Islet precursor cell (in vitro differentiated cells): ENCODE measurements at regions not wholly inside any gene's neighbourhood (a gene's known extent, or its start where the extent isn't known, plus 50 kb on each side); places are given as distances from the start of the nearest gene placed in this dataset.

Experiments used
- DNase-seq: peaks from one replicate; pipeline ENCODE4 v3.0.0-alpha.2; 2018

DNA sequence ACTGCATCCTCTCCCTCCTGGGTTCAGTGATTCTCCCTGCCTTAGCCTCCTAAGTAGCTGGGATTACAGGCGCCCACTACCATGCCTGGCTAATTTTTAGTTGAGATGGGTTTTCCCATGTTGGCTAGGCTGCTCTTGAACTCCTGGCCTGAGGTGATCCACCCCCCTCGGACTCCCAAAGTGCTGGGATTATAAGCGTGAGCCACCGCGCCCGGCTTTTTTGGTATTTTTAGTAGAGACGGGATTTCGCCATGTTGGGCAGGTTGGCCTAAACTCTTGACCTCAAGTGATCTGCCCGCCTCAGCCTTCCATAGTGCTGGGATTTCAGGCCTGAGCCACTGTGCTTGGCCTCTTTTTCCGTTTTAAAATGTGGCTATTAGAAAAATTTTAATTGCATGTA, 343.8 kb upstream of the RBFOX1 start:
- no peak for DNase-seq

DNA sequence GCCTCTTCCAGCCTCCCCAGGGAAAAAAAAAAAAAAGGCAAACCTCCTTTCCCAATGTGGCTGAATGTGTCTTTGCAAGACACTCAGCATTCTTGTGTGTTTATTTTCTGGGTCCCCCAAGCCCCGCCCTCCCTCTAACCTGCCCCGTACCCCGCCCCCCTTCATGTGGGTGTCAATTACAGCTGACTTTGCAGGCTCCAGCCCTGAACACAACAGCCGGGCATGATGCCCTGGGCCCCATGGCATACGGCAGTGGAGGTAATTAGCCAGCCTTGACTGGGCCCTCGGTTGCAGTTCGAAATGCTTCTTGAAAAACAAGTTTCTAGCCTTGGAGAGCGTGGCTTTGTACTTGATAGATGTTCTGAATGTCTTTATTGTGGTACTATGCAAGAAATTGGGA, 354.7 kb upstream of the RBFOX1 start:
- DNase-seq: no peak

DNA sequence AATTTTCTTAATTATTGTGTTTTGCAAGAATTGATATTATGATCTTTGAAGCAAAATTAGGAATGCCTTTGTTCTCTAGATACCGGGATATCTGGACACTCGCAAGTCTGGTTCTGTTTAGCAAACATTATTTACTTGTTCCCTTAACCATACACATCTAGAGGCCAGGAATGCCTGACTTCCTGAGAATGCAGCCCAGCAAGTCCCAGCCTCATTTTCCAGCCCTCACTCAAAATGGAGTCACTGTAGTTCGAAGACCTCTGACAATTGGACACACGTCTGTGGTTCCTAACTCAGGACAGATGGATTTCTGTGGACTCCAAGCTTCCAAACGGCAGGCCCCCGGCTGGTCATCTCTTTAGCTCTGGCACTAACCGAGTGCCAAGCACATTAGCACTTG, 355.4 kb upstream of the RBFOX1 start:
- peak; percentile 79 for DNase-seq

DNA sequence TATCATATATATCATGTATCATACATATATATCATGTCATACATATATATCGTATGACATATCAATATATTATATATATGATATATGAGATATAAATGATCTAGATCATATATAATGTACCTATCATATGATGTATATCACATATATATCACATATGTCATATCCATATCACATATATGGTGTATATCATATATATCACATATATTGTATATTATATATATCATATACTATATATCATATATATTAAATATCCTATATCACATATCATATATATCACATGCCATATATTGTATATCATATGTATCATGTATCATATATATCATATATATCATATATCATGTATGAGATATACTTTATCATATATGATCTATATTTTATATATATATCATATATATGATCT, 355.9 kb upstream of the RBFOX1 start:
- no peak for DNase-seq

DNA sequence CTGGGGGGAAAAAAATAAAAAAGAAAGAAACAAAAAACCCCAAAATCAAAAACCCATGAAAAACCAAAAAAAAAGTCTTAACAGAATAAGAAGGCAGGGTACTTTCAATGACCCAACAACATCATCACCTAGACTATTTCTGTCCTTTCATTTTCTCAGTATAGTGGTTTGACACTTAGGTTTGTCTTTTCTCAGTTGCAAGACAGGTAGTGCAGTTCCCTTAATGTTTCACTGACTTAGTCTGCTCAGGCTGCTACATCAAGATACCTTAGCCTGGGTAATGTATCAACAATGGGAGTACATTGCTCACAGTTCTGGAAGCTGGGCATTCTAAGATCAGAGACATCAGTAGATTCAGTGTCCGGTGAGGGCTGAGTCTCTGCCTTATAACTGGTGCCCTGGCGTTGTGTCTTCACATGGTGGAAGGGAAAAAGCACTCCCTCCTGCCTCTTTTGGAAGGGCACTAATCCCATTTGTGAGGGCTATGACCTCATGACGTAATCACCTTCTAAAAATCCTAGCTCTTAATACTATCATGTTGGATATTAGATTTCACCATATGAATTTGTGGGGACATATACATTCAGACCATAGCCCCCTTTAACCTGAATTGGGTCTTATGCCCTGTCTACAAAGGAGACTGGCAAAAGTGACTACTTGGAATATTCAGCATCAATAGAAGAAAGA, 362.3 kb upstream of the RBFOX1 start:
- no peak for DNase-seq

DNA sequence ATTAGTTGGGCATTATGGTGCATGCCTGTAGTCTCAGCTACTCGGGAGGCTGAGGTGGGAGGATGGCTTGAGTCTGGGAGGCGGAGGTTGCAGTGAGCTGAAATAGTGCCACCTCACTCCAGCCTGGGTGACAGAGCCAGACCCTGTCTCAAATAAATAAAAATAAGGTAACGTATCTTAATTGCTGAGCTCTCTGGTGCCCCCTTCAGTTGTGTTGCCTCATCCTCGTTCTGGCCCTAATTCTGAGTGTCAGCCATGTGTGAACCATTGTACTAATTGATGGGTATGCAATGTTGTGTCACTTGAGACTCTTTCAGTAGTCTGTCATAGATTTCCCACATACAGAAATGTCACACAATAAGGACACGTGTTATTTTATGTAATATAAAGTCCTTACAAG, 363.1 kb upstream of the RBFOX1 start:
- no peak for DNase-seq

DNA sequence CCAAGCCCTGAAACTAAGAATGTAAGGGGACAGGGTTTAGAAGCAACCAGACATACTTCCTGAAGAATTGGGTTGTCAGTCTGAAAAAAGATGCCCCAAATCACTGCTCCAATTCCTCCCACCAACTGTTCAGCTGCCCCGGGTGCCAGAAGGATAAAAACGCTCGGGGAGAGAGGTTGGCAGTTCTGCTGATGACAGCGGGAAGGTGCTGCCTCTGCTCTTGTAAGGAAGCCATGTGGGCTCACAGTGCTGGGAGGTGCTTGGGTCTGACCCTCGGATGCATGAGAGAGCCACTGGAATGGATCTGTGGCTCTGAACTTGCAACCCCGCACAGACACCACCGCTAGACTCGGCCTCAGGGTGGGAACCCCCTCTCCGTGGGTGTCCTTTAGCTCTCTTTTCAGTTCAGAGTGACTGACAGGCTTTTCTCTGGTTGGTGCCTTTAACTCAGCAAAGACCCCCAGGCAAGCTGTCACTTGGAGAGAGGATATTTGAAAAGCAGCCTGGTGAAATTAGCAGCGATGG, 364.8 kb upstream of the RBFOX1 start:
- DNase-seq: no peak

DNA sequence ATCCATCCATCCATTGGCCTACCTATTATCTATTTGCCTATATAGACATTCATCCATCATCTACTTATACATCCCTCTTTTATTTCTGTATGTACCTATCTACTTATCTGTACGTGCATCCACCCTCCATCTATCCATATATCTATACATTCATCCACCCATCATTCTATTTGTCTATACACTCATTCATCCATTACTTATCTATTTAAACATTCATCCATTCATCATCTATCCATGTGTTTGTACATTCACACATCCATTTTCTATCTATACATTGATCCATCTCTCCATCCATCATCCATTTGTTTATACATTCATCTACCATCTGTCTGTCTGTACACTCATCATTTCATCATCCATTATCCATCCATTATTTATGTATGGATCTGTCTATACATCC, 365.7 kb upstream of the RBFOX1 start:
- DNase-seq: no peak

DNA sequence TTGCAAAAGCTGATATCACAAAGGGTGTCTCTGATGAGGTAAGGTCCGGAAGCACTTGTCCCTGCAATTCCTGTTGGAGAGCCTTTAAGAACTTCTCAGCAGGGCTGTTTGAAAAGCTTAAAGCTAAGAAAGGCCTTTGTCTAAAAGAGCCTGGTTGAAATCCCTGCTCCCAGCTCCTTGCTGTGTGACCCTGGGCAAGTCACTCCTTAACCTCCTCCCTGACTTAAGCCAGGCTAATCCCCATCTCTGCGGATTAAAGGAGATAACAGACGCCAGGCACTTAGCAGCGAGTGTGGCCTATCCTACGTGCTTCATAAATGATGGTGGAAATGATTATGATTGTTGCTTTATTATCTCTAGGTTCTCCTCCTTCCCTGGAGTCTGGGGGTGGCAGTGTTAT, 368.0 kb upstream of the RBFOX1 start:
- no peak for DNase-seq

DNA sequence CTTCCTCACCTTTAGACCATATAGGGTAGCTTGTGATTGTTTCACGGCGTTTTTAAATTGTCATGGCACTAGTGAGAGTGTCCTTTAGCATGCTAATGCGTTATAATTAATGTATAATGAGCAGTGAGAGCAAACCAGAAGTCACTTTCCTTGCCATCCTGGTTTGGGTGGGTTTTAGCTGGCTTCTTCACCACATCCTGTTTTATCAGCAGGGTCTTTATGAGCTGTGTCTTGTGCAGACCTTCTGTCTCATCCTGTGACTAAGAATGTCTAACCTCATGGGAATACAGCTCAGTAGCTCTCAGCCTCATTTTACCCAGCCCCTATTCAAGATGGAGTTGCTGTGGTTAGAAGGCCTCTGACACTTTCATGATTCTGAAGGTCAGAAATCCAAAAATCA, 370.9 kb upstream of the RBFOX1 start:
- no peak for DNase-seq

DNA sequence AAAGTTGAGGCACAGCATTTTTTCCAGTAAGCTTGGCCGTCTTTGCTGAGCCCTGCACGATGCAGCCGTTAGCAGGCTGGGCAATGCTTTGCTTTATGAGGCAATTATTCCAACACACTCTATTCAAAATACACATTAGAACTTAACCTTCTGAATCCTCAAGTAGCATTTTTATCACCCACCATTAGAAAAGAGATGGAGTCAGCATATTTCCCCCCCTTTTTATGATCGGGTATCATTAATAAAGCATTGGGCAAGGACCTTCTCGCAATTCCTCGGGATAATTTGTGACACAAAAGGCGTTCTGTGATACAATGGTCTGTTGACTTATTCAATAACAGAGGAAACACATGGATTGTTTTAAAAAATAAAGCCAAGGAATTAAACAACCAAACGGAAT, 374.5 kb upstream of the RBFOX1 start:
- no peak for DNase-seq

DNA sequence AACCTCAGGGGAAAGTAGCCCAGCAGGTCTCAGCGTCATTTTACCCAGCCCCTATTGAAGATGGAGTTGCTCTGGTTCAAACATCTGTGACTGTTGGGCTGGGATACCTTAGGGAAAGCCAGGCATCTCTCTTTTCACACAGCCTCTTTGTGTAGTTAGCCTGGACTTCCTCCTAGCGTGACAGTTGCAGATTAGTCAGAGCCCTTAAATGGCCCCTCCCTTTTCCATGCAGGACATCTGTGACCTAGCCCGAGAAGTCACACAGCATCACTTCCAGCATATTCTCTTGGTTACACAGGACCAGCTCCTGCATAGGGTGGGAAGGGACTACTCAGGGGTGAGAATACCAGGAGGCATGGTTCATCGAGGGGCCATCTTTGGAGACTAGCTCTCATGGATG, 375.0 kb upstream of the RBFOX1 start:
- DNase-seq: peak; percentile 91

DNA sequence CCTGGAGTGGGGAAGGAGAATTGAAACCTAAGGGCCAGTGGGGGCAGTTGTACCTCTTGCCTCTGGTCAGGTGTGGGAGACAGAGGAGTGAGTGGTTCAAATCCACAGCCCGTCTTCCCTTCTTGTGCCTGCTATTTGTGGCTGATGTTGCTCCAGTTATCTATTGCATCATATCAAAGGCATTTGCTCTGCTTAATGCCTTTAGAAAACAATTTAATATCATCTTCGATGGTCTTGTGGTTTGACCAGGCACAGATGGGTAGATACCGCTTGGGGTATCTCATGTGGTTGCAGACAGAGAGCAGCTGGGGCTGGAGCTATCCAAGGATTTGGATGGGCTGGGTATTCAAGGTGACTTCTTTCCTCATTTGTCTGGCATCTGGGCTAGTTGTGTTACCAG, 376.1 kb upstream of the RBFOX1 start:
- no peak for DNase-seq

DNA sequence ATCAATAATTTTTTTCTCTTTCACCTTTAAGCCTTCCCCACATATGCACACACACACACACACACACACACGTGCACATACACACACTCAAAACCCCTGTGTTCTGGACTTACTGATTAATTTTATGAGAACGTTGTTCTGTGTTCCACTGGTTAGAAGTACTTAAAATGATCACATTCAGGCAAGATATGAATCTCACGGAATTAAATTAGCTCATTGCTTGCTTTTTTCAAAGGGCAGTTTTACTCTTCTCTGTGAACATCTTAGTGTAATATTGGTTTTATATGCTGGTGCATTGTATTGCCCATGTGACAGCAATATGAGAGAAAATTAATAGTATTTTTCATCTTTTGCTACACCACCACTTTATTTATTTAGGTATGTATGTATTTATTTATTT, 377.3 kb upstream of the RBFOX1 start:
- DNase-seq: no peak

DNA sequence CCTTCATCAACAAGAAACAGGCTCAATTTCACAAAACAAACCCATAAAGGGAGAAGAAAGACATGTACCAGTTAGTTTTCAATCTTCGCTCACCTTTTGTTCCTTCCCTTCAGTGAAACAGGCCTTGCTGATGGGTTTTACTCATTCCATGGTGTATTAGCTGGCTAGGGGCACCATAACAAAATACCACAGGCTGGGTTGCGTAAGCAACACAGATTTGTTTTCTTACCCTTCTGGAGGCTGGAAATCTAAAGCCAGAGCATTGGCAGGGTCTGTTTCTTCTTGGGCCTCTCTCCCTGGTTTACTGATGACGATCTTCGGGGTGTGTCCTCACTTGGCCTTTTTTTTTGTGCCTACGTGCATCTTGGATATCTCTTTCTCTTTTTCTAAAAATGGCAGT, 383.4 kb upstream of the RBFOX1 start:
- DNase-seq: peak; percentile 62

DNA sequence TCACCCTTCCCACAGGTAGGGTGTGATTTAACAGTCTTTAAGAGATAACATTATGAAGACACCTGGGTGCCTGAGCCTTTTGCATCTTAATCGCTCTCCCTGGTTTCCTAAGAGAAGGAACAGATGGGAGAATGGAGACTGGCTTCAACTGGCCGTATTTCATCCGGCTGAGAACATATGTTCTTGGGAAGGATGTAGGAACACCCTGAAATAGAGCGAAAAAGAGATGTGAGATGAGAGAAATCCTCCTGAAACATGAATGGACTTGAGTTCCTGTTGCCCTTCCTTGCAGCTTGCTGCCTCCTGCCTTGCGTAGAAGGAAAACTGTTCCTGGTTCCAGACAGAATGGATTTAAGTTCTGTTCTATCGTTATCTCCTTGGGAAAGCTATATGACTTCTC, 385.4 kb upstream of the RBFOX1 start:
- no peak for DNase-seq

DNA sequence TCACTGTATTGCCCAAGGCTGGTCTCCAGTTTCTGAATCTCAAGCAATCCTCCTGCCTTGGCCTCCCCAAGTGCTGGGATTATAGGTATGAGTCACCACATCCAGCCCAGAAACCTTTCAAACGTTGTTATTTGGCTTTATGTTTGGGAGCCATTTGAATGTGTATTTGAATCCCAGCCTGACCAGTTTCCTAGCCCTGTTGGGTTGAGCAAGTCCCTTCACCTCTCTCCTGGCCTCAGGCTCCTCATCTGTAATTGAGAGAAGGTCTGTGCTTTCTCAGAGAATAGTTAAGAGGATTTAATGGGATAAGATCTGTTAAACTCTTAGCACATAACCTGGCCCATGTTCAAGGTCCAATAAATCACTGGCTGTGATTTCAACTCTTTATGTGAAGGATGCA, 385.8 kb upstream of the RBFOX1 start:
- peak; percentile 70 for DNase-seq

DNA sequence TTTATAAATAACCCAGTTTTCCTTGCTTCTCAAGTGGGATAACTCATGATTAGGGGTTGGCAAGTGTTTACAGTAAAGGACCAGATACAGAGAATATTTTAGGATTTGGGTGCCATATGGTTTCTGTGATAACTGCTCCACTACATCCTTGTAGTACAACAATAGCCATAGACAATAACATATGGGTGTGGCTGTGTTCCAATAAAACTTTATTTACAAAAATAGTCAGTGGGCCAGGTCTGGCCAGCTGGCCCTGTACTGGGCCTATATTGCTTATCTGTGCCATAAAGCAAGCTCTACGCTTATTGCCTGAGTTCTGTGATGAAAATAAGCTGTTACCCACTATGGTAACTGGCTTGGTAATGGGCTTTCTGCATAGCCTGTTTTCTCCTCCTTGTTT, 386.5 kb upstream of the RBFOX1 start:
- no peak for DNase-seq

DNA sequence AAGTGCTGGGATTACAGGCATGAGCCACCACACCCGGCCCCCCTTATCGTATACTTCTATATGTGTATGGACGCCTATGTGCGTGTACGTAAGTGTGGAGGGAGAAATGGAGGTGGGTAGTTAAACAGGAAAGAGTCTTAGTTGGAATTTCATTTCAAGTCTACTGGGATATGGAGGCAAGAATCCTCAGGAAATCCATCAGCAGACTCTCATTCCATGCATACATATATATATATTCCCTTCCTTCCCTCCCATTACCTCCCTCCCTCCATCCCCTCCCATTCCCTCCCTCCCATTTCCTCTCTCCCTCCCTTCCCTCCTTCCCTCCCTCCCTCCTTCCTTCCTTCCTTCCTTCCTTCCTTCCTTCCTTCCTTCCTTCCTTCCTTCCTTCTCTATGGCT, 391.7 kb upstream of the RBFOX1 start:
- no peak for DNase-seq

DNA sequence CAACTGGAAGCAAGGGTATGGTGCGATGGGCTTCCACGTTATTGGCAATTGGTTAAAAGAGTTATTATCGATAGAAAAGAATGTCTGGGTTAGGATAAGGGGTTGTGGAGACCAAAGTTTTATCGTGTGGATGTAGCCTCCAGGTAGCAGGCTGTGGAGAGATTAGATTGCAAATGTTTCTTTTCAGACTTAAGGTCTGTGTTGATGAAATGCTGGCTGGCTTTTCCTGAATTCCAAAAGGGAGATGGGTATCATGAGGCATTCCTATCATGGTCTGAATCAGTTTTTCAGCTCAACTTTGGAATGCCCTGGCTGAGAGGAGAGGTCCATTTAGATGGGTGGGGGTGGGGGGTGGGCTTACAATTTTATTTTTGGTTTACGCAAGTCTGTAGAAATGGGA, 395.0 kb upstream of the RBFOX1 start:
- DNase-seq: no peak

DNA sequence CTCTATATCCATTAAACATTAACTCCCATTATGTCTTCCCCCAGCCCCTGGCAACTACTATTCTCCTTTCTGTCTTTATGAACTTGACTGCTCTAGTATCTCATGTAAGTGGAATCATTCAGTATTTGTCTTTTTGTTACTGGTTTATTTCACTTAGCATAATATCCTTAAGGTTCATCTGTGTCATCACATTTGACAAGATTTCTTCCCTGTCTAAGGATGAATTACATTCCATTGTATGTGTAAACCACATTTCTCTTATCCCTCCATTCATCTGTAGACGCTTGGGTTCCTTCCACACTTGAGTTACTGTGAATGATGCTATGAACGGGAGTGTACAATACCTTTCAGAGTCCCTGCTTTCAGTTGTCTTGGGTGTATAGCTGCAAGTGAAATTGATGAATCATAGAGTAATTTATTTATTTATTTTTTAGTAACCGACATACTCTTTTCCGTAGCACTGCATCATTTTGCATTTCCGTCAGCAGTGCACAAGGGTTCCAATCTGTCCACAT, 399.7 kb upstream of the RBFOX1 start:
- no peak for DNase-seq

DNA sequence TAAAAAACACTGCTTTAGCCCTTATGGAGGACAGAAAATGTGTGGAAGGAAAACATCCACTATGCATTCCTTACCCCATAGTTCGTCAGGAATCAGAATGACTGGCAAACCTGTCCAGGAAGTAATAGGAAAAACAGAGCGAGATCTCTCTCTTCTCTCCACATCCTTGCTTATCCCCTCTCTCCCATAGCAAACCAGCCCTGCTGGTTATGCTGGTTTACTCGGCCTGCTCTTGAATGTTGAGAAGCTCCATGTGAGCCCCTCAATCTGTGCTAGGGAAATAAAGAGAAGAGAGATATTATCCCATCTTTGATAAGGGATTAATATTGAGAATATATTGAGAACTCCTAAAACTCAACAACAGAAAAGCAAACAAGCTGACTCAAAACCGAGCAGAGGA, 402.8 kb upstream of the RBFOX1 start:
- peak; percentile 69 for DNase-seq

DNA sequence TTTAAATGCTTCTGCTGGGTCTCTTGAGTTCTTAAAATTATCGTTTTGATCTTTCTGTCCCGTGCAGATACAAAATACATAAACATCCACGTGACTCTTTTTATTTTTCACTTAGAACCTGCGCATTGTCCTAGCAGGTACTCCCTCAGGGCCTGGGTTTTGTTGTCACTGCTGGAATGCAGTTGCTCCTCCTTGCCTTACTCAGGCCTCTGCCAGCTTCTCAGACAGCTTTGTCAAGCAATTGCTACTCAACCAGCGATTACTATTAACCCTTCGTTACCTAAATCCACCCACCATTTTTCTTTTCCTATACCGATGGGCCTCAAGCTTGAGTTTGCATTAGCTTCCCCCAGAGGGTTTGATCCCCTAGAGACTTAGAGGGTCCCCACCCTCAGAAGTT, 405.9 kb upstream of the RBFOX1 start:
- peak; percentile 84 for DNase-seq

DNA sequence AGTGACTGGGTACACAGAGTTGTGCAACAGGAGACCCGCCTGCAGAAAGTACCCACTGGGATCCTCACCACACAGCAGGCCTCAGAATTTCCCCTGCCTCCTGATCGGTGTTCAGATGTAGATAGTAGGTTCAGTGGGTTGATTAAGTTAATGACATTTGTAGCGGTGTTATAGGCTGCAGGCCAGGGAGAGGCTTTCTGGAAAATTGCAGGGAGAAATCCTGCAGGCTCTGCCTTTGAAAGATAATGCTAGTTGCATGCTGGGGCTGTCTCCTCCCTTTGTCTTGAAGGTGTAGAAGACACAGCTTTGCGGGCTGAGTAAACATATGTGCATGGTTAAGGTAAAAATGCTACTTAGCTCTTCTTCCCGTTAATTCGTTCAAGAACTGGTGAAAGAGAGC, 406.3 kb upstream of the RBFOX1 start:
- peak; percentile 64 for DNase-seq

DNA sequence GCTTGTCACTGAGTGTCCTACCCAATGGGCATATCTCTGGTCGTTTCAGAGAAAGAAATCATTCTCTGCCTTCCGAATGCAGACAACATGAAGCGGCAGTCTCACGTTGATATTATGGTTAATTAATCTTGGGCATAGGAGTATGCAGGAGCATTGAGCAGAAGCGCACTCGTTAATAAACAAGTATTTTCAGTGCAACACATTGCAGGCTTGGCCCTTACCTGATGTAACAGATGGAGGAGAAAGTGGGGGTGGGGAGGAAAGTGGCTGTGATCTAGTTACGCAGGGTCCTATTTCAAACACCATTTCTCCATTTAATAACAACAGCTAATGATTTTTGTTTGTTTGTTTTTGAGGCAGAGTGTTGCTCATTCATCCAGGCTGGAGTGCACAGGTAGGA, 414.0 kb upstream of the RBFOX1 start:
- DNase-seq: no peak
